Rectal smooth muscle tissue (tissue), 1 donor: ENCODE measurements at regions not wholly inside any gene's neighbourhood (a gene's known extent, or its start where the extent isn't known, plus 50 kb on each side); places are given as distances from the start of the nearest gene placed in this dataset.
A peak's percentile ranks its signal among the peaks of the same experiment; 100 is the strongest.
"Not testable (repeated sequence)": the region's sequence is repeated elsewhere in the genome, so short reads cannot be mapped to it uniquely, and the experiment has no call there.

Experiments
- H3K27ac ChIP-seq: one replicate; pipeline ENCODE4 v1.7.0; 2013; ENCODE audit warnings: low read depth, low read length, inconsistent platforms
- H3K27me3 ChIP-seq: one replicate; pipeline ENCODE4 v1.7.0; 2013; ENCODE audit warnings: low read length; ENCODE audit not compliant: control insufficient read depth, insufficient read depth
- H3K36me3 ChIP-seq: one replicate; pipeline ENCODE4 v1.7.0; 2013; ENCODE audit warnings: low read length; ENCODE audit not compliant: control insufficient read depth, insufficient read depth
- H3K4me1 ChIP-seq: one replicate; pipeline ENCODE4 v1.7.0; 2013; ENCODE audit warnings: low read length; ENCODE audit not compliant: control insufficient read depth, insufficient read depth
- H3K4me3 ChIP-seq: one replicate; pipeline ENCODE4 v1.7.0; 2013; ENCODE audit warnings: low read length
- H3K9ac ChIP-seq: one replicate; pipeline ENCODE4 v1.7.0; 2013; ENCODE audit warnings: low read length

DNA sequence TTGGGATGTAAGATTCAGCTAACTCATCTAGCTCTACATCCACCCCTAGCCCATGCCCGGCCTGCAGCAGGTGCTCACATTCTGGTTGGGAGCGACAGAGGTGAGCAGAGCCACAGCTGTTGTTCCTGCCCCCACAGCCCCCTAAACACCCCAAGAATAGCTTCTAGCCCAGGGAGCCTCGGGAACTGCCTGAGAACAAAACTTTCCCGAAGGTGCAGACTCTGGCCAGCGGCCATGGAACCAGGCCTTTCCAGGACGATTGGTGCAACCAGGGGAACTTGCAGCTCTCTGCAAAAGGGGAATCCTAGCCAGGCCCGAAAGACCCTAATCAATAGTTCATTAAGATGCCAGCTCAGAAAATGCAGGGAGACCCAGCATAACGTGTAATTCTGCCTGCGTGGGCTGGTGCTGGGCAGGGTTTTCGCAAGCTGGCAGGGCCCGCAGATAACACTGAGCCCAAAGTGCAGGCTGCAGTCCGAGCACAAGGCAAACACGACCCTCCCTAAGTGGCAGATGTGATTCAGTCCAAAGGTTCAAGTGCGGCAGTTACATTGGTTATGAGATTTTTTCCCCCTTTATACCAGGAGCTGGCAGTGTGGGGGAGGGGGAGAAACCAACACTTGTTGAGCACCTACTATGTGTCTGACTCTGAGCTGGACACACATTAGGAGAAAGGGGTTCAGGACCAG, 122.5 kb upstream of the MAP1LC3B2 start:
- Histone ChIP-seq H3K9ac (no peak overlapping the region), H3K4me3 (no peak overlapping the region), H3K27me3 (no peaks in the 10 kb centered on the region), H3K36me3 (no peaks in the 10 kb centered on the region), H3K27ac (no peak overlapping the region), H3K4me1 (peaks cover 9% of the 10 kb centered on the region)

DNA sequence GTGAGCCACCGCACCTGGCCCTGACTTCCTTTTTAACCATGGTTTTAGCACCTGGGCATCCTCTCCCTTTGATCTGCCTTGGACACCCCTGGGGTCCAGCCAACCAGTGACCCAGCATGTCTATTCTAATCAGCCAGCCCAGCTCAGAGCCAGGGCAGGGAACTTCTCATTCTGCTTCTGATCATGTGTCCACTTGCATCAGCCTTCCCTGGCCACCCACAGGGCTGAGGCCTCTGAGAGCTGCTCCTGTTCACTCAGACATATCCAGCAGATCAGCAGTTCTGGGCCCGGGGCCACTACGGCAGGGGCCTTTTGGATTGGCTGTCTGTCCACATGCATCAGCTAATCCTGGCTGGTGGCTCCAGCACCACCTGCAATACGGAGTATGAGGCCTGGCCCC, 117.9 kb upstream of the MAP1LC3B2 start:
- Histone ChIP-seq H3K4me1 (no peaks in the 10 kb centered on the region), H3K36me3 (no peaks in the 10 kb centered on the region), H3K27me3 (no peaks in the 10 kb centered on the region), H3K27ac (no peak overlapping the region), H3K9ac (no peak overlapping the region), H3K4me3 (no peak overlapping the region)

GRCh38 chr12:116442304-116442703, 116.9 kb upstream of the MAP1LC3B2 start:
- H3K27me3 ChIP-seq: no peaks in the 10 kb centered on the region
- H3K36me3 ChIP-seq: no peaks in the 10 kb centered on the region
- H3K27ac ChIP-seq: no peak overlapping the region
- no peaks in the 10 kb centered on the region for H3K4me1 ChIP-seq
- no peak overlapping the region for H3K4me3 ChIP-seq
- no peak overlapping the region for H3K9ac ChIP-seq

- H3K27me3 ChIP-seq: no peaks in the 10 kb centered on the region
- no peak overlapping the region for H3K27ac ChIP-seq
- no peak overlapping the region for H3K4me3 ChIP-seq
- no peaks in the 10 kb centered on the region for H3K36me3 ChIP-seq
- H3K9ac ChIP-seq: no peak overlapping the region
- no peaks in the 10 kb centered on the region for H3K4me1 ChIP-seq
Observed at GRCh38 chr12:116442946-116443345, 116.2 kb upstream of the MAP1LC3B2 start.

- Histone ChIP-seq H3K27me3 (no peaks in the 10 kb centered on the region), H3K36me3 (no peaks in the 10 kb centered on the region), H3K4me1 (no peaks in the 10 kb centered on the region), H3K4me3 (no peak overlapping the region), H3K27ac (no peak overlapping the region), H3K9ac (no peak overlapping the region)
Observed at GRCh38 chr12:116443821-116444589, 115.2 kb upstream of the MAP1LC3B2 start.

- Histone ChIP-seq H3K27ac (no peak overlapping the region), H3K36me3 (no peaks in the 10 kb centered on the region), H3K9ac (no peak overlapping the region), H3K4me3 (no peak overlapping the region), H3K27me3 (no peaks in the 10 kb centered on the region), H3K4me1 (no peaks in the 10 kb centered on the region)
Observed at GRCh38 chr12:116444590-116444943, 114.6 kb upstream of the MAP1LC3B2 start.

DNA sequence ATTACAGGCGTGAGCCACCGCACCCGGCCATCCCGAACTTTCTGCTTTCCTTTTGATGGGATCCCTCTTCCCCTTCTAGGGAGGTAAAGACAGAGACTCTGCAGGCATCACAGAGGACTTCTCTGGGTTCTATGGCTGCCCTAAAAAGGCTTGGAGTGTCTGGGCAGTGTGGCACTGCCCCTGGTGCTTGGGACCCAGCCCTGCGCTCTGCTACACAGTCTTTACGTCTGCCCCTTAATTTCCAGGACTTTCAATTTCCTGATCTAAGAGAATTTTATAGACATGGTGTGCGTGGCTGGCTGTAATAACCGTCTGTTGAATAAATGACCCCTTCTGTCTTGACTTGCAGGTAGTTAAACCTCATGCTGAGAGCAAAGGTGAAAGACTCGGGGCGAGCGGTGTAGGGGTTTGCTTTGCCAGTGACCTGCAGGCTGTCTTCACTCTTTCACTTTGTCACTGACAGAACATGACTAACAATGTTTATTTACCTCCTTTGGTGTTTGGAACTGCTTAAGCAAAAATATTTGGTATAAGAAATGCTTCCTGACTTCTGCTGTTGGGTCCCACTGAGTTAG, 110.9 kb upstream of the MAP1LC3B2 start:
- Histone ChIP-seq H3K9ac (no peak overlapping the region), H3K27ac (no peak overlapping the region), H3K4me1 (no peaks in the 10 kb centered on the region), H3K36me3 (no peaks in the 10 kb centered on the region), H3K4me3 (no peak overlapping the region), H3K27me3 (no peaks in the 10 kb centered on the region)

DNA sequence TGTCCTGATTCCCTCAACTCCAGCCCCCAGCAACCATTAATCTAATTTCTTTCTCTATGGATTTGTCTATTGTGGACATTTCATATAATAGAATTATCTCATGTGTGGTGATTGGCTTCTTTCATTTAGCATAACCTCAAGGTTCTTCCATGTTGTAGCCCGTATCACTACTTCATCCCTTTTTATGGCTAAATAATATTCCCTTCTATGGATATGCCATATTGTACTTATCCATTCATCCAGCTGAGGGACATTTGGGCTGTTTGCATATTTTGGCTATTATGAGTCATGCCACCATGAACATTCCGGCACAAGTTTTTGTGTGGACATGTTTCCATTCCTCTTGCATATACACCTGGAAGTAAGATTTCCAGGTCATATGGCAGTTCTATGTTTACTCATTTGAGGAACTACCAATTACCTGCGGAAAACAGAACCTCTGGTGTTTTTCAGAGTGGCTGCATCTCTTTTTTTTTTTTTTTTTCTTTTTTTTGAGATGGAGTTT, 108.7 kb upstream of the MAP1LC3B2 start:
- H3K27me3 ChIP-seq: no peaks in the 10 kb centered on the region
- H3K36me3 ChIP-seq: no peaks in the 10 kb centered on the region
- no peak overlapping the region for H3K4me3 ChIP-seq
- no peak overlapping the region for H3K9ac ChIP-seq
- peaks cover 8% of the 10 kb centered on the region for H3K4me1 ChIP-seq
- H3K27ac ChIP-seq: no peak overlapping the region

GRCh38 chr12:116452975-116453374, 106.2 kb upstream of the MAP1LC3B2 start:
- H3K9ac ChIP-seq, H3K27ac ChIP-seq, H3K27me3 ChIP-seq, H3K36me3 ChIP-seq, H3K4me3 ChIP-seq: not testable (repeated sequence)
- peaks cover 20% of the 10 kb centered on the region for H3K4me1 ChIP-seq

DNA sequence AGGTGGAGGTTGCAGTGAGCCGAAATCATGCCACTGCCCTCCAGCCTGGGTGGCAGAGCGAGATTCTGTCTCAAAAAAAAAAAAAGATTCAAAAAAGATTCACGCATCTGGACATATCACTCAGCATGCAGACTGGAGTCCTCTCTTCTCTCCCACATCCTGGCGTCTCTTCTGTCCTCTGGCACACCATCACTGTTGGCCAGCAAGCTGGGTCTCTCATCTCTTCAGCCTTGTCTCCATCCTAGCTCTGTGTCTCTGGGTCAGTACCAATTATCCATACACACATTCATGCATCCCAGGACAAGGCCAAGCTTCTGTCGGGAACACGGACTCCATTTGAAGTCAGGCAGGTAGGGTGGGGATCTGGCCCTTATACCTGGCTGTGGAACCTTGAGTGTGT, 105.5 kb upstream of the MAP1LC3B2 start:
- Histone ChIP-seq H3K27me3 (no peaks in the 10 kb centered on the region), H3K27ac (no peak overlapping the region), H3K36me3 (no peaks in the 10 kb centered on the region), H3K4me1 (peaks cover 20% of the 10 kb centered on the region), H3K9ac (no peak overlapping the region), H3K4me3 (no peak overlapping the region)

DNA sequence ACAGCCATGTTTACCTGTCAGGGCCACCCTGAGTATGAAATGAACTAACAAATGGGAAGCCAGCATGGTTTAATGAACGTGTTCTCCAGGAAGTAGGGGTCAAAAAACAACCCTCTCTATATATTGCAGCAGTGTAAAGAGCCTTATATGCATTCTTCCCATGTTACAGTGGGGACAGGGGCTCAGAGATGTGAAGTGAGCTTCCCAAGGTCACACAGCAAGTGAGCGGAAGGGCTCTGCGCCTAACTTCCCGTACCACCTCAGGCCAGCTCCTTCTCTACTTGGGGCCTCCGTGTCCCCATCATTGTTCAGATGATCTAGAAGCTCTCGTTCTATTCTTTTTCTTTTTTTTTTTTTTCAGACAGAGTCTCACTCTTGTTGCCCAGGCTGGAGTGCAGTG, 105.1 kb upstream of the MAP1LC3B2 start:
- H3K4me1 ChIP-seq: peaks cover 20% of the 10 kb centered on the region
- H3K4me3 ChIP-seq: no peak overlapping the region
- no peaks in the 10 kb centered on the region for H3K27me3 ChIP-seq
- H3K27ac ChIP-seq: no peak overlapping the region
- H3K9ac ChIP-seq: no peak overlapping the region
- no peaks in the 10 kb centered on the region for H3K36me3 ChIP-seq

DNA sequence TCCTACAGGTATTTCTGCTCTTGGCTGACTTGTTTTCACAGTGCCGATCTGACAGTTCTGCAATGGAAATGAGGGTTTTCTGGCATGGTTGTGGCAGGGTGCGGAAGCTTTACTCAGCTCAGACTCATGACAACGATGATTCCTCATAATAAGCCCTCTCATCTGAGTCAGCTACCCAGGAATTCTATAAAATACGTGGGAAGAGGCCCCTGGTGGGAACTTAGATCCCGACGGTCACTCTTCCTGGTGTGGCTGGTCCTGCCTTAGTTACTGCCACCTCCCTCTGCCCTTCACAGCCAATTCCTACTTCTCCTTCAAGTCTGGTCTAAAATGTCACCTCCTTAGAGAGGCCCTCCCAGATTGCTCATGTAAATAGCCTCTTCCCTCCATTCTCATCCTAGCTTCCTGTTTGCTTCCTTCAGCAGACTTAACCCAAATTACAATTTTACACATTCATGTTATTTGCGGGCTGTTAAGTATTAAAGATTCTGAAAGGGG, 104.2 kb upstream of the MAP1LC3B2 start:
- Histone ChIP-seq H3K4me1 (peaks cover 20% of the 10 kb centered on the region), H3K36me3 (no peaks in the 10 kb centered on the region), H3K27me3 (no peaks in the 10 kb centered on the region), H3K27ac (peak overlapping the region; percentile 94), H3K4me3 (no peak overlapping the region), H3K9ac (no peak overlapping the region)
